ENCODE measurements at regions not wholly inside any gene's neighbourhood (a gene's known extent, or its start where the extent isn't known, plus 50 kb on each side); places are given as distances from the start of the nearest gene placed in this dataset.

DNA sequence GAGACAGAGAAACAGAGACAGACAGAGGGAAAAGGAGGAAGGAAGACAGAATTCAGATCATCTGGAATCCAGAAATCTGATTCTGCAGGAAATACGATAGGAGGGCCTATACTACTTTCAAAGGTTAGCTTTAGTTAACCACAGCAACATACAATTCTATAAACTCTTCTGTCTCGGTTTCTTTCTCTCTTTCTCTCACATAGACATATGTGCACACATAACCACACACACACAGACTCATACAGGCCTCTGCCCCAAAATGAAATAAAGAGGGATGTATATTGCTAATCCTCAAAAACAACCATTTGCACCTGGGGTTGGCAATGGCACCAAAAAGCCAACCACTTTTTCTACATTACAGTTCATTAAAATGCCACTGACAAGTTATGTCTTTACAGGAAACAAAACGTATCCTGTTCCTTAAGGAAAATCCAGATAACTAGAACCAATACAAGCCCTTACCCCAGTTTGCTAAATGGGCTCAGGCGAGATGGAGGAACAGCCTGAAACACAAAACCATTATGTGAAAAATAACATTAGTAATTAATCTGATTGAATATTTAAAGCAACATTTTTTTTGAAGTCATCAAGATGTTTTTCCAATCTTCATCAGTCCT is 372.3 kb upstream of the CCNH start (continued):
- TF ChIP-seq, protein P1, sequence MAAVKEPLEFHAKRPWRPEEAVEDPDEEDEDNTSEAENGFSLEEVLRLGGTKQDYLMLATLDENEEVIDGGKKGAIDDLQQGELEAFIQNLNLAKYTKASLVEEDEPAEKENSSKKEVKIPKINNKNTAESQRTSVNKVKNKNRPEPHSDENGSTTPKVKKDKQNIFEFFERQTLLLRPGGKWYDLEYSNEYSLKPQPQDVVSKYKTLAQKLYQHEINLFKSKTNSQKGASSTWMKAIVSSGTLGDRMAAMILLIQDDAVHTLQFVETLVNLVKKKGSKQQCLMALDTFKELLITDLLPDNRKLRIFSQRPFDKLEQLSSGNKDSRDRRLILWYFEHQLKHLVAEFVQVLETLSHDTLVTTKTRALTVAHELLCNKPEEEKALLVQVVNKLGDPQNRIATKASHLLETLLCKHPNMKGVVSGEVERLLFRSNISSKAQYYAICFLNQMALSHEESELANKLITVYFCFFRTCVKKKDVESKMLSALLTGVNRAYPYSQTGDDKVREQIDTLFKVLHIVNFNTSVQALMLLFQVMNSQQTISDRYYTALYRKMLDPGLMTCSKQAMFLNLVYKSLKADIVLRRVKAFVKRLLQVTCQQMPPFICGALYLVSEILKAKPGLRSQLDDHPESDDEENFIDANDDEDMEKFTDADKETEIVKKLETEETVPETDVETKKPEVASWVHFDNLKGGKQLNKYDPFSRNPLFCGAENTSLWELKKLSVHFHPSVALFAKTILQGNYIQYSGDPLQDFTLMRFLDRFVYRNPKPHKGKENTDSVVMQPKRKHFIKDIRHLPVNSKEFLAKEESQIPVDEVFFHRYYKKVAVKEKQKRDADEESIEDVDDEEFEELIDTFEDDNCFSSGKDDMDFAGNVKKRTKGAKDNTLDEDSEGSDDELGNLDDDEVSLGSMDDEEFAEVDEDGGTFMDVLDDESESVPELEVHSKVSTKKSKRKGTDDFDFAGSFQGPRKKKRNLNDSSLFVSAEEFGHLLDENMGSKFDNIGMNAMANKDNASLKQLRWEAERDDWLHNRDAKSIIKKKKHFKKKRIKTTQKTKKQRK (IDR thresholded peaks at IDR 0.05; ENCODE audit: low read depth, low read length): no peak

DNA sequence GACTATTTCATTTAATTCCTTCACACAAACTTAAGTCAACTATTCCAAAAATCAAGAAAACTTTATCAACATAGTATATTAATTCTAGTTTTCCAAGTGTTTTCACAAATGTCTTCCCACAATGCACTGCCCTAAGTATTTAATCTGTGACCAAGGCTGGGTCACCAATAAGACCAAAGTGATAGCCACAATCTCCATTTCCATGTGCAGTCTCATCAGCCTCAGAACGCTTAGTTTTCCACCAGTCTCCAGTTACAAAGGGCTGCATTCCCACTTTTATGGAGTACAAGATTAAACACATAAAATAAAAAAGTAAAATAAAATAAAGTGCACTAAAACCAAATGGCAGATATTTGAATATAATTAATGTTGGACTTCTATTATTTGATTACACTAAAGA is 371.6 kb upstream of the CCNH start:
- in situ Hi-C loops (cut with MboI): loop anchor here (5.0 kb wide), 1 partner anchor 903 kb away; no protein-coding TSS in a partner anchor
- 16% methylated on average over 1 of the region's 1 CpG for WGBS (ENCODE audit: insufficient coverage, insufficient replicate concordance, low lambda C conversion rate, missing lambda C conversion rate)
- CTCF ChIA-PET: interaction anchor here (4.6 kb wide), 1 partner anchor 907 kb away, joined by 78 read pairs; no protein-coding TSS in a partner anchor

More for the DNA sequence above, 371.6 kb upstream of the CCNH start:
- SMC1A ChIA-PET (ENCODE audit: uncharacterized antibody, unreplicated experiment): interaction anchor here (1.4 to 4.2 kb wide), 2 partner anchors 11 to 907 kb away, joined by 3 to 40 read pairs; no protein-coding TSS in a partner anchor
- FAIRE-seq (no peak), DNase-seq (ENCODE audit: low read depth, low spot score) (no peak), ATAC-seq (no peak)
- RAD21 ChIA-PET (ENCODE audit: unreplicated experiment): interaction anchor here (6.2 kb wide), 1 partner anchor 906 kb away, joined by 48 read pairs; no protein-coding TSS in a partner anchor
- H3K27ac ChIP-seq (ENCODE audit: control insufficient read depth, insufficient read depth): no peak overlapping the region
- no peaks in the 10 kb centered on the region for H3K36me3 ChIP-seq (ENCODE audit: control insufficient read depth in 2 of 2, insufficient read depth in 2 of 2, low read length in 1 of 2)
- H3K4me1 ChIP-seq (ENCODE audit: control insufficient read depth, insufficient read depth, low read length): no peaks in the 10 kb centered on the region
- POLR2A ChIA-PET: no interaction called here
- H3K9me3 ChIP-seq (replicated peaks; ENCODE audit: control insufficient read depth, insufficient read depth, low read length): no peaks in the 10 kb centered on the region
- H3K27me3 ChIP-seq (replicated peaks in 1 of 2; ENCODE audit: control insufficient read depth in 2 of 2, insufficient read depth in 2 of 2, low read length in 1 of 2): no peaks in the 10 kb centered on the region
- H2AFZ ChIP-seq (ENCODE audit: control insufficient read depth, low read depth, low read length): no peak overlapping the region
- H3K9ac ChIP-seq (ENCODE audit: control insufficient read depth, insufficient read depth, low read length): no peak overlapping the region
- TF ChIP-seq, protein P2, sequence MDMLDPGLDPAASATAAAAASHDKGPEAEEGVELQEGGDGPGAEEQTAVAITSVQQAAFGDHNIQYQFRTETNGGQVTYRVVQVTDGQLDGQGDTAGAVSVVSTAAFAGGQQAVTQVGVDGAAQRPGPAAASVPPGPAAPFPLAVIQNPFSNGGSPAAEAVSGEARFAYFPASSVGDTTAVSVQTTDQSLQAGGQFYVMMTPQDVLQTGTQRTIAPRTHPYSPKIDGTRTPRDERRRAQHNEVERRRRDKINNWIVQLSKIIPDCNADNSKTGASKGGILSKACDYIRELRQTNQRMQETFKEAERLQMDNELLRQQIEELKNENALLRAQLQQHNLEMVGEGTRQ (IDR thresholded peaks at IDR 0.05; ENCODE audit: borderline replicate concordance, low read depth, low read length): no peak
- no peak for TF ChIP-seq BMI1 (IDR thresholded peaks at IDR 0.05; ENCODE audit: borderline replicate concordance)
- TF ChIP-seq, protein P3, sequence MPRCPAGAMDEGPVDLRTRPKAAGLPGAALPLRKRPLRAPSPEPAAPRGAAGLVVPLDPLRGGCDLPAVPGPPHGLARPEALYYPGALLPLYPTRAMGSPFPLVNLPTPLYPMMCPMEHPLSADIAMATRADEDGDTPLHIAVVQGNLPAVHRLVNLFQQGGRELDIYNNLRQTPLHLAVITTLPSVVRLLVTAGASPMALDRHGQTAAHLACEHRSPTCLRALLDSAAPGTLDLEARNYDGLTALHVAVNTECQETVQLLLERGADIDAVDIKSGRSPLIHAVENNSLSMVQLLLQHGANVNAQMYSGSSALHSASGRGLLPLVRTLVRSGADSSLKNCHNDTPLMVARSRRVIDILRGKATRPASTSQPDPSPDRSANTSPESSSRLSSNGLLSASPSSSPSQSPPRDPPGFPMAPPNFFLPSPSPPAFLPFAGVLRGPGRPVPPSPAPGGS (IDR thresholded peaks at IDR 0.05; ENCODE audit: borderline replicate concordance, insufficient read depth, low read depth, low read length, poor library complexity, severe bottlenecking): no peak
- TF ChIP-seq ZNF384 (IDR thresholded peaks at IDR 0.05; ENCODE audit: borderline replicate concordance, low read depth, low read length): no peak
- no peak for TF ChIP-seq NFYB (IDR thresholded peaks at IDR 0.05; ENCODE audit: insufficient read depth, low read depth, low read length)
- no peak for TF ChIP-seq CHD2 (IDR thresholded peaks at IDR 0.05; ENCODE audit: borderline replicate concordance, low read depth, low read length)
- no peak for TF ChIP-seq POLR2AphosphoS2 (IDR thresholded peaks at IDR 0.05; ENCODE audit: low read depth, low read length)
- no peak for TF ChIP-seq ZNF207 (IDR thresholded peaks at IDR 0.05; ENCODE audit: borderline replicate concordance)
- no peak for TF ChIP-seq CREM (IDR thresholded peaks at IDR 0.05; ENCODE audit: low read depth)
- no peak for TF ChIP-seq WRNIP1 (IDR thresholded peaks at IDR 0.05; ENCODE audit: borderline replicate concordance, low read depth, low read length)
- TF ChIP-seq BACH1 (IDR thresholded peaks at IDR 0.05; ENCODE audit: borderline replicate concordance): no peak
- TF ChIP-seq POU2F2 (IDR thresholded peaks at IDR 0.05; ENCODE audit: borderline replicate concordance, low read depth, low read length): no peak
- TF ChIP-seq RB1 (IDR thresholded peaks at IDR 0.05; ENCODE audit: borderline replicate concordance): no peak
- TF ChIP-seq FOS (IDR thresholded peaks at IDR 0.05; ENCODE audit: borderline replicate concordance, extremely low read depth, insufficient read length): no peak
- intact Hi-C loops (cut with micrococcal nuclease; ENCODE audit: unreplicated experiment): loop anchor here (5.0 kb wide), 2 partner anchors 358 to 818 kb away; no protein-coding TSS in a partner anchor
- no peak overlapping the region for H3K4me2 ChIP-seq (ENCODE audit: control insufficient read depth, insufficient read depth)
- H3K79me2 ChIP-seq (ENCODE audit: control insufficient read depth, insufficient read depth, low read length): no peaks in the 10 kb centered on the region
- no peaks in the 10 kb centered on the region for H4K20me1 ChIP-seq (ENCODE audit: control insufficient read depth, insufficient read depth)
- no TSS peak for BruUV-seq (replicated peaks)
- no peak overlapping the region for H3K4me3 ChIP-seq

All from GM12878 (cell line).